Stromal cell of bone marrow (primary cell): ENCODE measurements at regions not wholly inside any gene's neighbourhood (a gene's known extent, or its start where the extent isn't known, plus 50 kb on each side); places are given as distances from the start of the nearest gene placed in this dataset.

Experiments
- DNase-seq: peaks from one replicate; pipeline ENCODE4 v3.0.0-alpha.2; 2012; ENCODE audit warnings: low read depth

DNA sequence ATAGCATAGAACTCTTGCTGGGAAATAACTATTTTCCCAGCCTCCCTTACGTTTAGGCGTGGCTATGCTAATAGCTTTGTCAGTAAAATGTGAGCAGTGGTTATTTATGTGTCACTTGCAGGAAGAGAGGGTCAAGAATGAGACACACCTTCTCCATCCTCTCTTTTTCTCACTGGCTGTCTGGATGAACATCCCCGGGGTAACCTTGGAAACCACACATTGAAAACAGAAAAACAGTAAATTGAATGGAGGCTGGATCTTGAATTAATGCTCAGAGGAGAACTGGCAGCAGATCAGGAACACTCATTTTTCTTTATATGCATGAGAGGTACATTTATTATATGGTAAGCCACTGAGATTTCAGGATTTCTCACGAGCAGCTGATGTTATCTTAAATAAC is 127.6 kb downstream of the DNAJB9 start:
- no peak for DNase-seq

DNA sequence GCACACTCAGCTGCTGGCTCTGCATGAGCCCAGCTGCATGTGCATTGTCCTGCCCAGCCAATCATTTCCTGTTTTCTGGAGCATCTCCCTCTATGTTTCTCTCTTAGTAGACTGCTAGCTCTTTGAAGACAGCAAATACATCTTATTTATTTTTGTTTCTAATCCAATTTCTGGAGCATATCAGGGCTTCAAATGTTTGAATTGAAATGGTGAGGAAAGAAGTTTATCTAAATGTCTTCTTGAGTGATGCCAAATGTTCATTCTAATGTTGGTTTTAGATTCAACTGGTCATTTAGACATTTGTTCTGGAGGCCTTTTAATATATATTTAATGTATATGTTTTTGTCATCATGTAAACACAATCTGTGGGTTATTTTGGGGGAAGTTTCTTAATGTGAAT is 141.9 kb downstream of the DNAJB9 start:
- no peak for DNase-seq

DNA sequence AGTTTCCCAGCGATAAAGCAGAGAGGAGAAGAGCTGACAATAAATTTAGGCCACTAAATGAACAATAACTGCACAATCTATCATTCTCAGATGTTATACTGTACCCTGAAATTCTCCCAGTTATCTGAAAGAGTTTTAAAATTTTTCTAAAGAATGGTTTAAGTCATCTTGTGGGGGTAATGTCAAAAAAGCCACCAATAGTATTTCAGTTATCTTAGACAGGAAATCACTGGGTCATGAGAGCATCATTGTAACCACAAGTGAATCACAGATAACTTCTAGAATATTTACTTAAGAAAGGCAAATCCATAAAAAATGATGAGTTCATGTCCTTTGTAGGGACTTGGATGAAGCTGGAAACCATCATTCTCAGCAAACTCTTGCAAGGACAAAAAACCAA is 147.1 kb downstream of the DNAJB9 start:
- DNase-seq = peak; percentile 35

GRCh38 chr7:108717781-108718180 is 148.1 kb downstream of the DNAJB9 start:
- DNase-seq = no peak

GRCh38 chr7:108719631-108720030 is 150.0 kb downstream of the DNAJB9 start:
- DNase-seq = no peak

- DNase-seq = no peak
These were observed 152.9 kb downstream of the DNAJB9 start for GRCh38 chr7:108722561-108722960.

GRCh38 chr7:108723381-108723814 is 153.7 kb downstream of the DNAJB9 start:
- no peak for DNase-seq

DNA sequence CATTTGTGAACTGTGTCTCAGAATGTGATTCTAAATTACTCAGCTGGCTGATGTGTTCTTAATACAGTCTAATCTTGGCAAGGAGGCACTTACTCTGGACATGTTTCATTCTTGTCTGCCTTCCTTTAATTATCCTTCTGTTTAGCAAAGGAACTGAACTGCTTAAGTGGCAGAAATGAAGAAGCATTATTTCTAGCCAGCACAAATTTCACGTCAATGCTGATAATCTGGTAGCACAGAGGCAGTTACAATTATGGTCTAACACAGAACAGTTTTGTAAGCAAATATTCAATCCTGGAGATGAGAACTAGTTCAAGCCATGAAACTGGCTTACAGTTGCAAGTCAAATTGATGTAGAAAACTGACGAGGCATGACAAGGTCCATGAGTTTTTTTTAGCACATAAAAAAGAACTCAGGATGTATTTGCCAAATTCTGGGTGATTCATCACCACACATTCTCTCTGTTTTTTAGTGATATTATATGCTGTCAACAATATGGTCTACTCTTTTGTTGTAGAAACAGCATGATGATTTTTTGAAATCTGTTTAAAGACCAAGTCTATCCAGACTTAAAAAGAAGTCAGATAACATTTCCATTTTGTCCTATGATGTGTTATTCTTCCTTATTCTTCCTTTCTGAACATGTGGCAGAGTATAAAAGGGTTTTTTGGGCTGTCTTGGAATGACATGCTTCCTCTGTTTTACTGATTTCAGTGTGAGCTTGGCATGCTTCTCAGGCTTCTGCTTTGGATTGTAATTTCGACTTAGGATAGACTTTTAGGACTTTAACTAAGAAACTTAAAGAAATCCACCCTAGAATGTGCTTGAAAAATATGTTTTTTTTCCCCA is 154.8 kb downstream of the DNAJB9 start:
- peak; percentile 42 for DNase-seq

DNA sequence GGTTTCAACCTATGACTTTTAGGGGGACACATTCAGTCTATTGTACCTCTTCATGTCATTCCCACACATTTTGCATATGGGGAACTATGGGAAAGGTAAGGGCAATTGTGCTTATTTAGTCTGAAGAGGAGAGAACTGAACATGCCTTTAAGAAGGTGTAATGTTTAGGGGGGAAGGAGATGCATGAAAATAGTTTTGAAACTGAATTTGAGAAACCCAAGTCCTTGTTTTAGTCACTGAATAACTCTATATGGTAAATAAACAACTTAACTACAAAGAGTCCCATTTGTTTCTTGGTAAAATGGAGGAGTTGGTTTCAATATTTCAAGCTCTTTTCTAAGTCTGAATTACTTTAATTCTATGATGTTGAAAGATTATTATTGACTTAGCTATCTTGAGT is 166.1 kb downstream of the DNAJB9 start:
- no peak for DNase-seq

DNA sequence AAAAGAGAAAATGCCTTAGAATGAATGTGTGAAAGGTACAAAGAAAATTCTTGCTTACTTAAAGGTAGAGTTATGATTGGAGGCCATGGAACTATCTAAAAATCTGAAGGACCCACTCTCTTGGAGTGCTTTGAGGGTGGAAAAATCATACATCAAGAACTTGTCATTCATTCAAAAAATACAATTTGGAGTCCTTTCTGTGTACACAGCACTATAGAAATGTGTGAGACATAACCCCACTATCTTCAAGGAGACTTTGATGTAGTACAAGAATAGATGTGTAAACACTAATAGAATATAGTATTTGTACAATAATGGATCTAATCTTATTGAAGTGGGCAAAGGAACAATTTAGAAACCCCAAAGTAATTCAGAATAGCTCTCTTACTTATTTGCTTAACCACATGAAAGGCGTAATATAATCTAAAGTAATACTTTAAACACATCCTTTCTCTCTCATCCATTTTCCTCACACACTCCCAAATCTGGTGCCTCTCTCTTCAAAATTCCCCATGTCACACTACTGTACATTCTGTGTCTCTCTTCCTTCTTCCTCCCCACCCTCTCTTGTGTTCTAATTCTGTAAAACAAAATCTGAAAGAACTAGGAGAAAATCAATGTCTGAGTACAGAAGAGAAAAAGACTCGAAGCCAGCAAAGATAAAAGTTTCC is 166.7 kb downstream of the DNAJB9 start:
- no peak for DNase-seq

DNA sequence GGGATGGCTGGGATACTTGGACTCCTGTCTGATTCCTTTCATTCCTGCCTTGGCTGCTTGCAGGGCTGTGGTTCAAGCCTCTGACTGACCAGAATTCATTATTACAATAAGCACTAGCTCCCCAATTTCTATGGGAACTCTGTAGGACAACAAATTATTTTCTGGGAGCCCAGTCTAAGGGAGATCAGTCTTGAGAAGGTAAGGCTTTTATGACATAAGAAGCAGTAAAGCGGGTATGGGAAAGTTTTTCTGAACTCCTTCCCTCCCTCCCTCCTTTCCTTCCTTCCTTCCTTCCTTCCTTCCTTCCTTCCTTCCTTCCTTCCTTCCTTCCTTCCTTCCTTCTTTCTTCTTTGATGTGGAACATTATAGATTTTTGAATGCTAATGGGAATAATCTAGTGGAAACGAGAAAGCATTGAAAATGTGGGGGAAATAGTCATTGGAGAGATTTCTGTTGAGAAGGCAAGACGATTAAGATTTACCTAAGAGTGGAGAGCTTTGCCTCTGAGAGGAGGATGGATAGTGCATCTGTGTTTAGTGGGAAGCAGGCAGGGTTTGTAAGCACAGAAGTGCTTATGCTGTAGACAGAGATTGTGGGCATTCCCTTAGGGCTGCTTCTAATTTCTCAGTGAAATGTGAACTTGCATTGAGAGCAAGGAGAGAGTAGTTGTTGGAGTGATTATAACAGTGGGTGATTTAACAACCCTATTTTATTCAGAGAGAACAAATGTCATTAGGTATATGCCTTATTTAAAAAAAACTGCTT is 201.5 kb downstream of the DNAJB9 start:
- no peak for DNase-seq

DNA sequence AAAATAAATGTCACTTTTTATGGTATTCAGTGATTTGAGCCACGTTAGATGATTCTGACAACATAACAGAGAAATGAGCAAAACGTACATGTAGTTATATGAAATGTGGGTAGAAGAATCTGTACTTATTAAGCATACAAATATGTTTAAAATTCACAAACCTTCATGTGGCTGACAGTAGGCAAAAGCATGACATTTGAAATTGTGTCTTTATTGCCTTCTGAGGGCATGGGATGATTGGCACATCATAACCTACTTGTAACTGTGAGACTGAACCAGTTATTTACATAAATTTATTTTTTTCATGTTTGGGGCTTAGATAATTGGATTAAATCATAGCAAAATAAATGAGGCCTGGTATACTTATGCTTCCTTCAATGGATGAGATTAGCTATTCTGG is 202.2 kb downstream of the DNAJB9 start:
- no peak for DNase-seq

DNA sequence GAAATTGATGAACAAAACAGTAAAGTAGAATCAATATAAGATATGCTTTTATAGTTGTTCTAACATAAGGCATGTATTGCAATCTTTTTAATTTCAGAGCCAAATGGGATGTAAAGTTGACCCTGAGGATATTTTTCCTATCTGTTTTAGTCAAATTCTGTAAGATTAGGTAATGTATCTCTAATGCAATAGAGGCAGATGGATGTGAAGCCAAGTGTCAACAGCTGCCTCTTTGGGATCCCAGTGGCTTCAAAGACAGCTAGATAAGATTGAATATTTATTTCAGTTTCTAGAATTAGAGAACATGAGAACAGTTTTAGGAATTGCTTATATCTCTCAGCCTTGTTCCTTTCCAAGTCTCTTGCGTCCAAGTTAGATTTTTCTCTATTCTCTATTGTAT is 208.3 kb downstream of the DNAJB9 start:
- no peak for DNase-seq

- no peak for DNase-seq
These were observed 219.8 kb downstream of the DNAJB9 start for GRCh38 chr7:108789451-108789850.

DNA sequence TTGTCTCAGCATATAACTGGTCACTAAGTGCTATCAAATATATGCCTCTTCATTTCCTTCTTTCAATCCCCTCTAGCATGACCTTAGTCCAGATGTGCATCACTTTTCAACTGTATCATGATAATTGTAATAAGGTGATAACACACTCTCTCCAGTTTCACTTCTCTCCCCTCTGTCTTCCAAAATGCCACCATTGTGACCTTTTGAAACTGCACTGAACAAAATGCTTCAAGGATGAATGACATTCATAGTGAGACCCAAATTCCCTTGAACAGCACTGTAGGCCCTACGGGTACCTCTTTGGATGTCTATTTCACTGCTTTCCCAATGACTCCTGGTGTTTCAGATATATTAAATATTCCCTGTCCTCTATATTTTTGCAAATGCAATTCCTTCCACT is 224.8 kb downstream of the DNAJB9 start:
- DNase-seq = no peak

DNA sequence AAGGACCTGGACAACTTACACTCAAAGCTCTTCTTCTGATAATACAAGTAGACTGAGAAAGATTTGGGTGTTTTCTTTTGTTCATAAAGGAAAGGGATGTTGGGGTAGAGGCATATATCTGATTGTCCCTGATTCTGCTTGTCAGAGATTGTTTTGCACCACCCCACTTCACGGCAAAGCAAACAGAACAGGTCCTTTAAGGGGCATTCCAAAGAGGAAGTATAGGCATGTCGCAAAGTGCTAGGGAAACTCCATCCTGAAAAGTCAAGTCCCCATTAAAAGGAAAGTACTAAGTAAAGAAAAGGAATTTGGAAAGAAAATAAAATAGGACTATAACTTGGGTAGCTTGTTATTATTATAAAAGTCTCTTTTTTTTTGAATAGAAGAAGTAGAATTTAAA is 233.0 kb downstream of the DNAJB9 start:
- no peak for DNase-seq

DNA sequence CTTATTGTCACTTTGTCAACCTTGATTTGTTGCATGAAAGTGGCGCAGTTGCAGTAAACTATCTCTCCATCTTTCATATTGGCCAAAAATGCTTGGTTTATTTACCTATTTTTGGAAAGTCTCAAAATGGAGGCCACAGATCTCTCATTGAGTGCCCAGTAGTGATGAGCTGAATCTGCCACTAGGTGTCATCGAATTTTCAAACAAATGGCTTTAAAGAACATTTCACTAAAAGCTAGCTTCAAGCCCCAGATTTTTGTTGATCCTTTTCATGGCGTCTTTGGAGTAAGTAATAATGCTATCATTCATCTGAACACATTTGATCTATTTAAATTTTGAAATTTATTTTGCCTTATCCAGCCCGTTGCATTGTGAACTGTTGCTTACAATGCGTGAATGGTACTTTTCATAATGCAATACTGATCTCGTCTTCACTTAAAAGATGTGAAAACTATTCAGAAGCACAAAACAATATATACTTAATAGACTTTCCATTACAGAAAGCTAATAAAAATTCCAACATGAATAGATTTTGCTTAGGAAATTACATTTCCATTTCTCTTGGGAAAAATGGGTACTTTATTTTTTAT is 236.2 kb downstream of the DNAJB9 start:
- DNase-seq = peak; percentile 30

- no peak for DNase-seq
These were observed 239.0 kb downstream of the DNAJB9 start for GRCh38 chr7:108808549-108809266.

DNA sequence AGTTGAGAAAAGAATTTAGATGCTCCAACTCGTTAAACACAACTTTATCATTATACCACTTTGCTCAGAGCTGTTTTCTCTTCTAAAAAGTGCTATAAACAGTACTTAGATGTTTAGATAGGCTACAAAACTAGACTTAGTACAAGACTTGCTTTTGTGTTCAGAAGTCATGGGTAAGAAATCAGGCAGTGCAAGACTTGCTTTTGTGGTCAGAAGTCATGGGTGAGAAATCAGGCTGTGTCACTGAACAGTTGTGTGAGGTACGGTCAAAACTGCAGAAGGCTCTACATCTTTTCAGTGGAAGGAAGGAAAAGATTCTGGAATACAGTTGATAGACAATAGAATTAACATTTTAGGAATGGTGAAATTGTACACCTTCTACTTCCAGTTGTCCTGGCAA is 239.7 kb downstream of the DNAJB9 start:
- DNase-seq = no peak

- DNase-seq = no peak
These were observed 241.2 kb downstream of the DNAJB9 start for GRCh38 chr7:108810756-108811385.
